Stimulated activated CD4-positive, alpha-beta T cell treated with anti-CD3 and anti-CD28 coated beads, Interleukin-12 subunit alpha, Interleukin-12 subunit beta, amount 100 ng/mL, for 24 hours (primary cell): ENCODE measurements at regions not wholly inside any gene's neighbourhood (a gene's known extent, or its start where the extent isn't known, plus 50 kb on each side); places are given as distances from the start of the nearest gene placed in this dataset.

Source experiments
- DNase-seq, 2 experiments: peaks; one replicate each; pipeline ENCODE4 v3.0.0-alpha.2; 2020; ENCODE audit warnings: low read depth in 2 of 2

GRCh38 chr15:27671819-27672437, 427.2 kb downstream of the OCA2 start:
- no peak for DNase-seq

DNA sequence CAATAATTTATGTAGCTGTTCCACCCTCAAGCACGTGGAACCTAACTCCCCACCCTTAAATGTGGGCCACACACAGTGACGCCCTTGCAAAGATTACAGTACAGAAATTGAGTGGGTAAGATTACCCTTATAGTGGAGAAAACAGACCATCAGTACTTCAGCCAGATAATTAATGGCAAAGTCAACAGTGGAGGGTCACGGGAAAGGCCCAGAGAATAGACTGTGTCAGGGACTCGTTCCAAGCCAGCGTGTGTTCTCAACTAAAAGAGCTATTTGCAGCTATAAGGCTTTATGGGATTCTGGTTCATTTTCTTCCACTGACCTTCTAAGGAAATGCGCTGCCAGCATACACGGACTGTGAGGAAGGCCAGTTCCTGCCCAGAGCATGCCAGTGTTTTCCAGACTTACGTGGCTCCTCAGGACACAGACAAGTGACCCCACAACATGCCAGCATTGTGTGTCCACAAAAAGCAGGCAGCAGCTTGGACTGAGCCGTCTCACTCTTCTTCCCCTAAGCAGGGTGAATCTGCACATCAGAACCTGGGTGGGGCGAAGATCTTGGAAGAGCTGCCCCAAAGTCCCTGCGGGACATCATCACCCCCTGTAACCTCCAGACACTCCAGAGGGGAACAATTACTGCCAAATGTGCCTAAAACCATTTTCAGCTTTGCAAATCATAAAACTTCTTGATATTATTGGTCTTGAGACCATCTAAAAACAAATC, 428.5 kb downstream of the OCA2 start:
- DNase-seq, result no peak

- no peak for DNase-seq
These were observed 429.5 kb downstream of the OCA2 start for GRCh38 chr15:27669641-27670040.

DNA sequence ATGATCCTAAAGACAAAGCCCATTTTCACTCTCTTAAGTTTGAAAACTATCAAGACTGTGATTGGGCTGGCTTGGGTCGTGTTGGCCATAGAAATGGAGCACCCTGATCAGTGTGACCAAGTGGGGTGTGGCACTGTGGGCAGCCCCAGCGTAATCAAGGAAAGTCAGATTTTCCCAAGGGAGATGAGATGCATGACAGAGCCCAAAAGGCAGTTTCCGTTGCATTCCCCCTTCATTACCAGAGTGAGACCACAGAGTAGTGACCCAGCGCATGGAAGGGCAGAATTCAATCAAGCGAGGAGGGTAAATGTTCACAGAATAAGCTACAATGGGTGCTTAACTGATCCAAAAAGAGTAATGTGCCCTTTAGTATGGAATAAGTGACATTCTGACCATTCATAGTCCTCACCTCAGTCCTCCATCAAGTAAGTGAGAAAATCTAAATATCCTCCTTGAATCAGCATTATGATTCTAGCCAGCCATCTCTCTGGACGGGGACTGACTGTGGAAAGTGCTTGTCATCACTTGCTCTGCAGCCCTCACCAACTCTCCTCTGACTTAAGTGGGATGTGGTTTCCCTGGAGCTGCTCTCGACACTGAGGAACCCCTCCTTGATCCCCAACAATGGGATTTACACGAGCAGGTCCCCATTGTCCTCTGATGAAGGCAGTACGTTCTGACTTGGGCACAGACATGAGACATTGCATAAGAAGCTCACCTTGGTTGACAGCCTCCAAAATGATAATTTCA, 430.5 kb downstream of the OCA2 start:
- no peak for DNase-seq

GRCh38 chr15:27665002-27665401, 434.1 kb downstream of the OCA2 start:
- no peak for DNase-seq

DNA sequence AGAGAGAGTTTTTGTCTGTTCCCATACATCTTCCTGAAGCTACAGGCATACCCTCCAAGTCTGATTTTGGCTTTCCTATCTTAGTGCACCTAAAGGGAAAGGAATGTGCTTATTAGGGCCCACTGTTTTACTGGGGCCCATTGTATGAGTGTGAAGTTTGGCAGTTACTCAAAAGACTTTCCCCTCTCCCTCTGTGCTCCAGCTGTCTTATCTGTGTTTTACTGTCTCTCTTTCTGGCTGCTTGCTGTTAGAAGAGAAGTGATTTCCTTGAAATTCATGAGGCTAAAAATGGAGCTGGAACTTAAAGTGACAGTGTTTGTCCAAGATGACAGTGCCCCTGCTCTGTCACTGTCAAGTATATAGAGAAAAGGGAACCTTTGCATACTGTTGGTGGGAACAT, 436.2 kb downstream of the OCA2 start:
- DNase-seq, result no peak

DNA sequence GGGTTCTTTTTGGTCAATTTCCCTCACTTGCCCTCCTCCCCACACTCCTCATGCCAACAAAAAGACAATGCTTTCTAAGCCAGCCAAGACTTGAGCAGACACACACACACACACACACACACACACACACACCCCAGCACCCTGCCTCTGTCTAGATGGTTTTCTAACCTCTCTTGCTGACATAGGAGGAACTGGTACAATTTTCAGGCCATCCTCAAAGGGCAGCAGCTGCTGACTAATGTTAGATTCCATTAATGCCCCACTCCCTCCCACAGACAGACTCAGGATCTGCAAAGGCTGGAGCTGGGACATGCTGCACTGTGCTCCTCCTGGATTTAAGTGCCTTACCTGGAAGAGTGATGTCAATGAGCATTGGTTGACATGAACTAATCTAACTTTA, 438.4 kb downstream of the OCA2 start:
- no peak for DNase-seq

GRCh38 chr15:27656296-27656987, 442.7 kb downstream of the OCA2 start:
- DNase-seq, result no peak

DNA sequence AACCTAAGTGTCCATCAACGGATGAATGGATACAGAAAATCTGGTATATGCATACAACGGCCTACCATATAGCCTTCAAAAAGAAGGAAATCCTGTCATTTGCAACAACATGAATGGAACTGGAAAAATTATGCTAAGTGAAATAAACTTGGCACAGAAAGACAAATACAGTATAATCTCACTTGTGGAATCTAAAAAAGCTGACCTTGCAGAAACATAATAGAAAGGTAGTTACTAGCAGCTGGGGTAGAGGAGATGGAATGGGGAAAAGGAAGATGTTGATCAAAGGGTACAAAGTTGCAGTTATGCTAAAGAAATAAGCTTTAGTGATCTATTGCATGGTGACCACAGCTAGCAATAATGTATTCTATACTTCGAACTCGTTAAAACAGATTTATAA, 444.1 kb downstream of the OCA2 start:
- DNase-seq, result no peak

DNA sequence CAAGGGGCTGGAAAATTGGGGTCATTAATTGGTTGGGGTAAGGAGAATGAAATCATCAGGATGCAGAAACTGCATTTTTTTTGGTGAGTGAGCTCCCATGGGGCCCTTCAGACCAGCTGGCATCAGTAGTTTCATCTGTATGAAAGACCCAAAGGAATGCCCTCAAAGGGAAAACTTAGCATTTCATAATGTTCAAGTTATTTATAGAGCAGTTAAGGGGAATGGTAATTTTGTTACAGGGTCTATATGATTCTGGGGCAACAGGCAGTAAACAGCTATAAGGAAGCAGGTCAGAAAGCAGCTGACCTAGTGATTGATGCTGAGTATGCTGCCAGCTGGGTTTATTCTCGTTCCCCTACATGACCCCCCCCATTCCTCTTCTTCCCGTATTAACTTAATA, 448.9 kb downstream of the OCA2 start:
- DNase-seq, result no peak

DNA sequence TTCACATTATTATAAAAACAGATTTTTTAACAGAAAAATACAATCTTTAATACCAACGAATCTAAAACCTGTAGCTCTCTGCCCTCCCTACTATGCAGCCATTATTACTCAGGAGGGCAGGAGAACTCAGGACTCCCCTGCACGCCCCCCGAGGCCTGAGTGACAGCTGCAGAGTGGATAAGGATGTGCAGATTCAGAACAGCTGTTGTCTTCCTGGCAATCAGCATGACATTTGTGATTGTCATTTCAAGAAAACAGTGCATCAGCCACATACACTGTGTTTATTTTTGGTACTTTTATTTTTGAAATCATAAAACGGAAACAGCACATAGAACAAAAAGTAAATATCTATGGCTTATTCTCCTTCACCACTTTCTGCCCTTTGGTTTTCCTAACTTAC, 450.8 kb downstream of the OCA2 start:
- DNase-seq, result no peak

DNA sequence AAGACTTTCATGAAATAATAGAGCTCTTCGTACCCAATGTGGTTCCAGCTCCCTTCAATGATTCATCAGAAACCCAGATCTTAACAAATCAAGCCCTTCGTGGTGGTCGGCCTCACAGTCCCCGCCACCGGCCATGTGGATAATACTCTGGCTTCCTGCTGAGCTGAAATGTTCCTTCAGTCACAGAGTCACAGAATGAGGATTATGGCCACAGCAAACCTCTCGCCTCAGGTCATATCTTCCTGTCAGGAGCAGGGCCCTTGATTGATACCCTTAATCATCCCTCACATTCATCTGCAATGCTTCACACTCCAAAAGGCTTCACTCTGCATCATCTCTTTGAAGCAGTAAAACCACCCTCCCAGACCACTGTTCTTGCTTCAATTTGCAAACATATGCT, 452.6 kb downstream of the OCA2 start:
- no peak for DNase-seq

DNA sequence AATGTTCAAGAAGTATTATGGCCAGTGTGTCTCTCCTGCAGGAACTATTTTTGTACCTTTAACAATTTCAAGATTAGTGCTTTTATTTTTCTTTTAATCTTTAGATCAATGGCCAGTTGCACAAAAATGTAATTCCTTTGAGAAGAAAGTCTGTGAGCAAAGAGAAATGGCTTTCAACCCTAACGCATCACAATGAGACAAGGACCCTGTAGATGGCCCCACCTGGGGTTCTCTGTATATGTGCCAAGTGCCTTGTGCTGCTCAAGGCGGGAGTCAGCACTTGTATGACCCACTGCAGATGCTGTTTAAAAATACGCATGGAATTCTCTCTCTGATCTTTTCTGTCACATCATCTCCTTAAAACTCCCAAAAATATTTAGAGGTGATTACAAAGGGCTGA, 453.4 kb downstream of the OCA2 start:
- DNase-seq, result no peak

- no peak for DNase-seq
These were observed 456.1 kb downstream of the OCA2 start for GRCh38 chr15:27642981-27643380.

- DNase-seq, result no peak
These were observed 459.5 kb downstream of the OCA2 start for GRCh38 chr15:27639595-27639994.

DNA sequence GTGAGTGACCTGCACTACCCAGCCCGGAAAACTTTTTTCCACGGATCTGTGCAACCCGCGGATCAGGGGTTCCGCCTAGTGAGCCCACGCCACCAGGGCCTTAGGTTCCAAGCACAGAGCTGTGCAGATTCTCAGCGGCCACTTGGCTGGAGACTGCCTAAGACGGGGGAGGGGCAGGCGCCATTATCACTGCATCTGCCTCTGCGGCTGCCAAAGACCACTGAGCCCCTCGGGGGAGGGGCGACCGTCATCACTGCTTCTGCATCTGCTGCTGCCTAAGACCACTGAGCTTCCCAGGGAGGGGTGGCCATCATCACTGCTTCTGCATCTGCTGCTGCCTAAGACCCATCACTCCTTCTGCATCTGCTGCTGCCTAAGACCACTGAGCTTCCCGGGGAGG, 460.2 kb downstream of the OCA2 start:
- DNase-seq, result no peak

DNA sequence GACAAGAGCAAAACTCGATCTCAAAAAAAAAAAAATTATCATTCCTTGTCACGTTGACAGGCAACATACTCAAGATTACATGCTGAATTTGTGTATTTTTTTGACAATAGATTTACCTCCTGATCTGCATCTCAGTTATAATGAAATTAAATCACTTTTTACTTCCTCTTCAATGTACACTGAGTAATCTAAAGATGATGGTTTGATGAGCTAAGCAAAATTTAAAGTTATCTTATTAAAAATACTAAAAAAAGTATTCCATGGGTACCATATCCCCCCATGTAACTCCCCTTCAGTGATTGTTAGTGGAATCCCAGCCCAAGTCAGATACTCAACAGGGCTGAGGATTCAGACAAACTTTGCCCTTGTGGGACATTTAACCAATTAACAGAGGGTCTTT, 463.2 kb downstream of the OCA2 start:
- no peak for DNase-seq

- no peak for DNase-seq
These were observed 470.6 kb downstream of the OCA2 start for GRCh38 chr15:27628486-27628885.

DNA sequence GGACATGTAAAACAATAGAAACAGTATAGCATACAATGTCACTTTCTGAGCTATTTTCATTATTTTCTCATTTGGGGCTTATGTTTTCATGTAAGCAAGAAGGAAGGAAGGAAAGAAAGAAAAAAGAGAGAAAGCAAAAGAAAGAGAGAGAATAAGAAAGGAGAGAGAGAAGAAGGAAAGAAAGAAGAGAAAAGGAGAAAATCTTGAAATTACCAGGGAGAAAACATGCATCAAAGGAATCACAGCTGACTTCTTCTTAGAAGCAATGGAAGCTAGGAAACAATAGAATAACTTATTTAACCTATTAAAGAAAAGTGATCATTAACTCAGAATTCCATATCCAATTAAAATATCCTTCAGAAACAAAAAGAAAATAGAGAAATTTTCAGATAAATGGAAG, 471.5 kb downstream of the OCA2 start:
- DNase-seq, result no peak

DNA sequence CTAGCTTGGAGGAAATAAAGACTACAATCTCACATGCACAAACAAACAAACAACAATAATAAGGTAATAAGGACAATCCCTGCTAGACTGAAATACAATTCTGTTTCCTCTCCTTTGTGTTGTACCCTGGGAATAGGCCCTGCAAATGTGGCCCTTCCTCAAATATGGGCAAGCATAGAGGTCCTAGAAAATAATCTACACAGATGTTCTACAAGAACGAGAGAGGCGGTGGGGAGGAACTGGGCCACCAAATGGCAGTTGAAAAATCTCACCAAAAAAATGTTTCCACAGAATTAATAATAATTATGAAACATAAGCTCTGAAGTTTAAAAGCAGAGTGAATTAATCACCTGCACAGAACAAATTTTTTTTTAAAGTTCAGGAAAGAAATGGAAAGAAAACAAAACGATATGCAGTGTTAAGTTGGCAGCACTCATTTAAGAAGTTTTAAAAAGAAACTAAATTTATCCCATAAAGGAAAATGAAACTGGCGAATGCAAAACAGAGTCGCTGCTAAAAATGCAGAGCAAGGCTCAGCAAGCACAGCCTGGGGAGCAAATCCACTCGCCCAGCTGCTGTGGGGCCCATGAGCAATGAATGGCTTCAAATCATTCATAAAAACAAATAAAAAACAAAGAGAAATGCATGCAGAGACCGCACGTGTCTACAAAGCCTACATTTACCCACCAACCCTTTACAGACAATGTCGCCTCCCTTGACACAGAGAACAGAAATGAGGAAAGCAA, 475.4 kb downstream of the OCA2 start:
- DNase-seq, result no peak

DNA sequence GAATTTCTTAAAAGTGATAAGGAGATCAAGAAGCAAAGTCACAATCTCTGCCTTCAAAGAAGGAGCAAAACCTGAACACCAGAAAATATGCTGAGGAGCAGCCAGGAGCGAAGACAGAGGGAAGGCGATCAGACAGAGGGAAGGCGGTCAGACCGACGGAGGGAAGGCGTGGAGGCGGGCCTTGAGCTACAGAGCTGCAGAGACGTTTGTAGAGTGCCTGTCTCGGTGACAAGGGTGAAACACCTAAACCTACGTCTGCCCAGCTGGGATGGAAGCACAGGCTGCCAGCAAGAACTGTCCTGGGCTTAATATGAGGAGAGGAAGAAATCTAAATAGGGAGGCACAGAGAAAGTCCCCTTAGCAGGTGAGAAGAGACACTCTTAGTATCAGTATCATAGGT, 476.0 kb downstream of the OCA2 start:
- no peak for DNase-seq

DNA sequence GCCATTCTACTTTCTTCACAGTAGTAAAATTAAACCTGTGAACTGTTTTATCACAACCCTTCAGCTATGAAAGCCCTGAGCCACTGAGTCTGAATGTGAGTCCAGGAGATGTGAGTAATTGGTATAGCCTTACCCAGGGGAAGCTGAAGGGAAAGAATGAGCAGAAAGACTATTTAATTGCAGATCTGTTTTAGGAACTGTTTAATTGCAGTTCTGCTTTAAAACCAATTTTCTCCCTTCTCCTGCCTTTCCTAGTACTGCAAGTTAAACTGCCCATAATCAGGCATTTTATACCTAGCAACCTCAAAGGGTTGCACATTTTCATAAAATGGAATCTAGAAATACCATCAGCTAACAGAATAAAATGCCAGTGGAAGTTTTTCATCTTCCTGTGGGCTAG, 476.7 kb downstream of the OCA2 start:
- DNase-seq, result no peak
